Suprapubic skin (tissue), 4 donors: ENCODE measurements at regions not wholly inside any gene's neighbourhood (a gene's known extent, or its start where the extent isn't known, plus 50 kb on each side); places are given as distances from the start of the nearest gene placed in this dataset.

Experiments
- CTCF ChIP-seq, 2 donors: fragments of 200-600 bp in 1 of 2; fragments of 450-650 bp in 1 of 2; sonication (generic) in 1 of 2; IDR thresholded peaks; one replicate each; pipeline ENCODE4 v1.5.1; 2016 to 2019; ENCODE audit warnings: antibody characterized with exemption in 2 of 2, mild to moderate bottlenecking in 1 of 2, moderate library complexity in 1 of 2
- POLR2A ChIP-seq, 2 donors: fragments of 450-650 bp; IDR thresholded peaks; one replicate each; pipeline ENCODE4 v1.6.1; 2017; ENCODE audit warnings: antibody characterized with exemption in 2 of 2, mild to moderate bottlenecking in 2 of 2, moderate library complexity in 2 of 2
- POLR2AphosphoS5 ChIP-seq, 3 donors: sonication (generic); formaldehyde crosslinking; IDR thresholded peaks; one replicate each; pipeline ENCODE4 v1.6.1; 2017; ENCODE audit warnings: antibody characterized with exemption in 3 of 3

GRCh38 chr13:109611912-109612691 is 174.3 kb downstream of the IRS2 start:
- TF ChIP-seq CTCF (IDR thresholded peaks at IDR 0.05): no peak
- no peak for TF ChIP-seq POLR2A (IDR thresholded peaks at IDR 0.05)
- TF ChIP-seq POLR2AphosphoS5 (IDR thresholded peaks at IDR 0.05): no peak
